Keratinocyte (primary cell): ENCODE measurements at regions not wholly inside any gene's neighbourhood (a gene's known extent, or its start where the extent isn't known, plus 50 kb on each side); places are given as distances from the start of the nearest gene placed in this dataset.

Experiments used
- DNase-seq: peaks from one replicate; pipeline ENCODE4 v3.0.0-alpha.2; 2011; ENCODE audit warnings: low read depth, missing footprints, low spot score
- FAIRE-seq: peaks from 2 replicates; lab custom pipeline; 2011; peaks lifted over from hg19 to GRCh38; lab: Jason Lieb, UNC
- H2AFZ ChIP-seq: 2 replicates; pipeline ENCODE4 v1.6.0; 2012; ENCODE audit warnings: low read length, control low read depth, inconsistent platforms; ENCODE audit not compliant: control insufficient read depth
- H3K27ac ChIP-seq: 2 replicates; pipeline ENCODE4 v1.5.1; 2011; ENCODE audit warnings: low read length; ENCODE audit not compliant: control insufficient read depth, insufficient read depth
- H3K27me3 ChIP-seq: 3 replicates; pipeline ENCODE4 v1.6.0; 2011; ENCODE audit warnings: low read length; ENCODE audit not compliant: control insufficient read depth, insufficient read depth; ENCODE audit errors: extremely low read depth
- H3K36me3 ChIP-seq, 2 experiments: 2 replicates in 1 of 2; 3 replicates in 1 of 2; pipeline ENCODE4 v1.5.1; 2011; ENCODE audit warnings: low read length in 2 of 2, mild to moderate bottlenecking in 1 of 2; ENCODE audit not compliant: control insufficient read depth in 2 of 2, insufficient read depth in 2 of 2; ENCODE audit errors: extremely low read depth in 1 of 2
- H3K4me1 ChIP-seq: 3 replicates; pipeline ENCODE4 v1.5.1; 2011; ENCODE audit warnings: low read length; ENCODE audit not compliant: control insufficient read depth, insufficient read depth; ENCODE audit errors: extremely low read depth
- H3K4me2 ChIP-seq: 3 replicates; pipeline ENCODE4 v1.6.0; 2011; ENCODE audit warnings: low read depth, low read length; ENCODE audit not compliant: control insufficient read depth, insufficient read depth; ENCODE audit errors: extremely low read depth
- H3K4me3 ChIP-seq, 3 experiments: fragments of 200-600 bp in 1 of 3; sonication (generic) in 1 of 3; 2 replicates in 2 of 3; 3 replicates in 1 of 3; pipeline ENCODE4 v1.5.1; 2011 to 2016; ENCODE audit warnings: low read length in 3 of 3, mild to moderate bottlenecking in 3 of 3, control low read depth in 2 of 3, inconsistent platforms in 1 of 3, low read depth in 1 of 3, mixed read lengths in 1 of 3, mixed run types in 1 of 3, moderate library complexity in 1 of 3; ENCODE audit not compliant: control insufficient read depth in 2 of 3, insufficient read depth in 2 of 3; ENCODE audit errors: extremely low read depth in 1 of 3
- H3K79me2 ChIP-seq: 2 replicates; pipeline ENCODE4 v1.6.0; 2012; ENCODE audit warnings: low read length; ENCODE audit not compliant: control insufficient read depth, insufficient read depth
- H3K9ac ChIP-seq: 3 replicates; pipeline ENCODE4 v1.6.0; 2011; ENCODE audit warnings: low read length; ENCODE audit not compliant: control insufficient read depth, insufficient read depth; ENCODE audit errors: extremely low read depth
- H3K9me1 ChIP-seq: 3 replicates; pipeline ENCODE4 v1.6.0; 2011; ENCODE audit warnings: low read length; ENCODE audit not compliant: control insufficient read depth, insufficient read depth; ENCODE audit errors: extremely low read depth
- H3K9me3 ChIP-seq: 2 replicates; pipeline ENCODE4 v1.5.1; 2012; ENCODE audit warnings: low read depth, low read length; ENCODE audit not compliant: control insufficient read depth
- H4K20me1 ChIP-seq: 3 replicates; pipeline ENCODE4 v1.6.0; 2011; ENCODE audit warnings: low read length; ENCODE audit not compliant: control insufficient read depth, insufficient read depth; ENCODE audit errors: extremely low read depth
- EZH2 ChIP-seq: IDR thresholded peaks from one replicate; pipeline ENCODE4 v1.6.1; 2012; ENCODE audit warnings: inconsistent platforms, mild to moderate bottlenecking, low read length, moderate library complexity
- dilution Hi-C: fragments of 300-500 bp; cut with MboI; formaldehyde crosslinking; loops from one replicate; pipeline ENCODE4 v1.7.0; 2020; ENCODE audit warnings: low sequenced_read_pairs; ENCODE audit not compliant: extremely low pct_ligation_motif_present
- TF ChIP-seq, protein P1 (sequence below), 3 experiments: IDR thresholded peaks in 1 of 3; conservative IDR thresholded peaks in 1 of 3; optimal IDR thresholded peaks in 1 of 3; 2 replicates in 2 of 3; 3 replicates in 1 of 3; pipeline versions ENCODE3 to v1.5.1; 2011; ENCODE audit warnings: low read length in 3 of 3, mild to moderate bottlenecking in 3 of 3, moderate library complexity in 2 of 3, control low read depth in 1 of 3, inconsistent platforms in 1 of 3; ENCODE audit not compliant: insufficient read depth in 2 of 3; ENCODE audit errors: extremely low read depth in 1 of 3

DNA sequence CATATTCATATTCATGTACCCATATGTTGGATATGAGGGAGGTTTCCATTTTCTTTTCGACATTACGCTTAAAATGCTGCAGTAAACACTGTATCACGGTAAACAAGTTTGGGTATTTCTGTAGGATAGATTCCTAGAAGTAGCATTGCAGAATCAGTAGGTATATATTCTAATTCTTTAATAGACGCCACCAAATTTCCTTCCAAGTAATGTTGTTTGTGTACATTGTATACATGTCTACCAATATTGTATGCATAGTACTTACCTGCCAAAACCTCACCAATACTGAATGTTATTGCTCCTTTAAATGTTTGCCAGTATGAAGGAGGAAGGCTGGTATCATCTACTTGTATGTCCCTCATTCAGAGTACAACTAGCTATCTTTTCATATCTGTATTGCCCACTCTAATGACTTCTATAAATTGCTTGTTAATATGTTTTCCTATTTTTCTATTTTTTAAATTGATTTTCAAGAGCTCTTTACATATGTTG lies 56.1 kb upstream of the ZNF536 start:
- Histone ChIP-seq H3K27me3 (no peaks in the 10 kb centered on the region), H3K4me3 (no peak overlapping the region), H3K36me3 (no peaks in the 10 kb centered on the region), H3K27ac (no peak overlapping the region), H3K9me3 (peaks cover 5% of the 10 kb centered on the region), H3K4me2 (no peak overlapping the region), H3K79me2 (no peaks in the 10 kb centered on the region), H3K4me1 (no peaks in the 10 kb centered on the region), H3K9ac (no peak overlapping the region), H4K20me1 (no peaks in the 10 kb centered on the region), H2AFZ (no peak overlapping the region), H3K9me1 (no peaks in the 10 kb centered on the region)
- dilution Hi-C loops, result no loop called here
- DNase-seq (no peak), FAIRE-seq (no peak)
- TF ChIP-seq, protein P1, sequence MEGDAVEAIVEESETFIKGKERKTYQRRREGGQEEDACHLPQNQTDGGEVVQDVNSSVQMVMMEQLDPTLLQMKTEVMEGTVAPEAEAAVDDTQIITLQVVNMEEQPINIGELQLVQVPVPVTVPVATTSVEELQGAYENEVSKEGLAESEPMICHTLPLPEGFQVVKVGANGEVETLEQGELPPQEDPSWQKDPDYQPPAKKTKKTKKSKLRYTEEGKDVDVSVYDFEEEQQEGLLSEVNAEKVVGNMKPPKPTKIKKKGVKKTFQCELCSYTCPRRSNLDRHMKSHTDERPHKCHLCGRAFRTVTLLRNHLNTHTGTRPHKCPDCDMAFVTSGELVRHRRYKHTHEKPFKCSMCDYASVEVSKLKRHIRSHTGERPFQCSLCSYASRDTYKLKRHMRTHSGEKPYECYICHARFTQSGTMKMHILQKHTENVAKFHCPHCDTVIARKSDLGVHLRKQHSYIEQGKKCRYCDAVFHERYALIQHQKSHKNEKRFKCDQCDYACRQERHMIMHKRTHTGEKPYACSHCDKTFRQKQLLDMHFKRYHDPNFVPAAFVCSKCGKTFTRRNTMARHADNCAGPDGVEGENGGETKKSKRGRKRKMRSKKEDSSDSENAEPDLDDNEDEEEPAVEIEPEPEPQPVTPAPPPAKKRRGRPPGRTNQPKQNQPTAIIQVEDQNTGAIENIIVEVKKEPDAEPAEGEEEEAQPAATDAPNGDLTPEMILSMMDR (optimal IDR thresholded peaks at IDR 0.05 in 1 of 3, IDR thresholded peaks at IDR 0.05 in 1 of 3, conservative IDR thresholded peaks at IDR 0.05 in 1 of 3; ENCODE audit: extremely low read depth in 1 of 3, insufficient read depth in 2 of 3, low read length in 3 of 3), result no peak
- no peak for TF ChIP-seq EZH2

DNA sequence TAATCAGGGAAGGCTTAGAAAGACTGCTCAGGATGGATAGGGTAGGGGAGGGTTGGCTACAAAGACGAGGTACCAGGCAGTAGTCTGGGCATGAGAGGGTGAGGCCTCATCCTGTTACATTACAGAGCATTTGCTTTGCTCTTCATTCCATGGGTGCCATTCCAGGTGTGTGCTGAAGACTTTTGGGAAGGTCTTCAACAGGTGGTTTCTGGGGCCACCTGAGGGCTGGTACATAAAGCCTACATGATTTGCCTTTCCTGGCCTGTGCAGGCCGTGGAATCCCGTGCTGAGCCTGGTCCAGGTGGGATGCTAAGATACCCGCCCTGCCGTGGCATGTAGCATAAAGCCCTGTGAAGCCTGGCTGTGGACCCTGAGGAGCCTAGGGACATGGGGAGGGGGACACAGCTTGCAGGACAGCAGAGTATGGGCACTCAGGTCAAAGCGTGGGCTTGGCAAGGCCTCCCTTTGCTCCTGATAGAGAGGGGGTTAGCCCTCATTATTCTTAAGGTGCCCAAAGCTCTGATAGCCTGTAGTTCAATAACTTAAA lies 55.6 kb upstream of the ZNF536 start:
- Histone ChIP-seq H3K9me1 (no peaks in the 10 kb centered on the region), H3K27ac (no peak overlapping the region), H3K79me2 (no peaks in the 10 kb centered on the region), H3K27me3 (no peaks in the 10 kb centered on the region), H3K36me3 (no peaks in the 10 kb centered on the region), H3K4me1 (no peaks in the 10 kb centered on the region), H4K20me1 (no peaks in the 10 kb centered on the region), H3K4me2 (no peak overlapping the region), H3K9ac (no peak overlapping the region), H3K4me3 (no peak overlapping the region), H3K9me3 (peaks cover 5% of the 10 kb centered on the region), H2AFZ (no peak overlapping the region)
- FAIRE-seq, result no peak
- TF ChIP-seq, protein P1 (optimal IDR thresholded peaks at IDR 0.05 in 1 of 3, IDR thresholded peaks at IDR 0.05 in 1 of 3, conservative IDR thresholded peaks at IDR 0.05 in 1 of 3; ENCODE audit: extremely low read depth in 1 of 3, insufficient read depth in 2 of 3, low read length in 3 of 3), result no peak
- no peak for TF ChIP-seq EZH2
- dilution Hi-C loops, result no loop called here
- DNase-seq, result no peak
